Peyer's patch (tissue), 4 donors: ENCODE measurements at regions not wholly inside any gene's neighbourhood (a gene's known extent, or its start where the extent isn't known, plus 50 kb on each side); places are given as distances from the start of the nearest gene placed in this dataset.

Source experiments
- CTCF ChIP-seq, 6 experiments: fragments of 450-650 bp in 4 of 6; fragments of 200-600 bp in 2 of 6; sonication (generic) in 1 of 6; IDR thresholded peaks; one replicate each; pipeline ENCODE4 v1.5.1; 2017 to 2019; ENCODE audit warnings: antibody characterized with exemption in 6 of 6, mild to moderate bottlenecking in 3 of 6, moderate library complexity in 1 of 6
- POLR2A ChIP-seq, 2 donors: fragments of 450-650 bp; IDR thresholded peaks; one replicate each; pipeline ENCODE4 v1.5.1; 2017; ENCODE audit warnings: antibody characterized with exemption in 2 of 2, mild to moderate bottlenecking in 2 of 2, moderate library complexity in 2 of 2

- no peak for TF ChIP-seq CTCF (IDR thresholded peaks at IDR 0.05)
- TF ChIP-seq POLR2A (IDR thresholded peaks at IDR 0.05): no peak
These were observed 328.7 kb upstream of the ZFP42 start for GRCh38 chr4:187666697-187667494.
